OCI-LY1 (cell line): ENCODE measurements at regions not wholly inside any gene's neighbourhood (a gene's known extent, or its start where the extent isn't known, plus 50 kb on each side); places are given as distances from the start of the nearest gene placed in this dataset.

Source experiments
- EZH2 ChIP-seq: fragments of 200-600 bp; sonication (generic), shearing (Covaris generic); IDR thresholded peaks from 2 replicates; pipeline ENCODE4 v1.8.0; 2017; ENCODE audit warnings: borderline replicate concordance, mixed run types, mild to moderate bottlenecking, antibody characterized with exemption, low read length, moderate library complexity, mixed read lengths
- TF ChIP-seq, protein P1 (sequence below): fragments of 200-600 bp; sonication (generic), shearing (Covaris generic); IDR thresholded peaks from 2 replicates; pipeline ENCODE4 v1.5.1; 2017; ENCODE audit warnings: mild to moderate bottlenecking, antibody characterized with exemption, low read length, moderate library complexity, mixed read lengths

DNA sequence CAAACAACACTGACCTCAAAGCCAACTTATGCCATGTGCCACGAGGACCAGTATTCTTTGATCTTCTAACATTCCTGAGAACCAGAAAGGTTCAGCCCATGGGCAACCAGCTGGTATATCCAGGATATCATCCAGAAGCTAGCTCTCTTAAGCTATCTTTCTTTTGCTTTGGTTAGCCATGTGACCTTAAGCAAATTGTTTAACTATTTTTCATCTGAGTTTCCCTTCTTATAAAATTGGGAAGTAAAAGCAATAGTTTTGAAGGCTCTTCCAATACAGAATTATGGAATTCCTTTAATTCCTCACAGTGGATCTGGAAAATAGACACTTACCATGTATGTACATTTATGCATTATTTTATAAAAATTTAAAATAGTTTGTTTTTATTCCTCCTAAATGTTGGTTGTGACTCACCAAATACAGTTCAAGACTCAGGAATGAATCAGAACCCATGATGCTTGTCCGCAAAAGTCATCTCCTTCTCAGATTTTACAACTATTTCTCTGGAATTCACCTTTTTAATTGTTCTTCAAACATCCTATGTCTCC is 435.7 kb downstream of the ZEB2 start:
- TF ChIP-seq, protein P1, sequence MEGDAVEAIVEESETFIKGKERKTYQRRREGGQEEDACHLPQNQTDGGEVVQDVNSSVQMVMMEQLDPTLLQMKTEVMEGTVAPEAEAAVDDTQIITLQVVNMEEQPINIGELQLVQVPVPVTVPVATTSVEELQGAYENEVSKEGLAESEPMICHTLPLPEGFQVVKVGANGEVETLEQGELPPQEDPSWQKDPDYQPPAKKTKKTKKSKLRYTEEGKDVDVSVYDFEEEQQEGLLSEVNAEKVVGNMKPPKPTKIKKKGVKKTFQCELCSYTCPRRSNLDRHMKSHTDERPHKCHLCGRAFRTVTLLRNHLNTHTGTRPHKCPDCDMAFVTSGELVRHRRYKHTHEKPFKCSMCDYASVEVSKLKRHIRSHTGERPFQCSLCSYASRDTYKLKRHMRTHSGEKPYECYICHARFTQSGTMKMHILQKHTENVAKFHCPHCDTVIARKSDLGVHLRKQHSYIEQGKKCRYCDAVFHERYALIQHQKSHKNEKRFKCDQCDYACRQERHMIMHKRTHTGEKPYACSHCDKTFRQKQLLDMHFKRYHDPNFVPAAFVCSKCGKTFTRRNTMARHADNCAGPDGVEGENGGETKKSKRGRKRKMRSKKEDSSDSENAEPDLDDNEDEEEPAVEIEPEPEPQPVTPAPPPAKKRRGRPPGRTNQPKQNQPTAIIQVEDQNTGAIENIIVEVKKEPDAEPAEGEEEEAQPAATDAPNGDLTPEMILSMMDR: no peak
- no peak for TF ChIP-seq EZH2
